ENCODE measurements at regions not wholly inside any gene's neighbourhood (a gene's known extent, or its start where the extent isn't known, plus 50 kb on each side); places are given as distances from the start of the nearest gene placed in this dataset.
"Not testable (repeated sequence)": the region's sequence is repeated elsewhere in the genome, so short reads cannot be mapped to it uniquely, and the experiment has no call there.

GRCh38 chr3:87691109-87691508 is 367.7 kb downstream of the CGGBP1 start:
- Histone ChIP-seq H3K9me3 (no peaks in the 10 kb centered on the region), H3K4me3 (no peak overlapping the region), H3K27me3 (no peaks in the 10 kb centered on the region), H3K4me1 (no peaks in the 10 kb centered on the region), H3K36me3 (no peaks in the 10 kb centered on the region), H3K27ac (no peak overlapping the region)
- 89 to 94% methylated on average over 5 of the region's 5 CpGs for WGBS, 2 donors
- TF ChIP-seq, protein P1, sequence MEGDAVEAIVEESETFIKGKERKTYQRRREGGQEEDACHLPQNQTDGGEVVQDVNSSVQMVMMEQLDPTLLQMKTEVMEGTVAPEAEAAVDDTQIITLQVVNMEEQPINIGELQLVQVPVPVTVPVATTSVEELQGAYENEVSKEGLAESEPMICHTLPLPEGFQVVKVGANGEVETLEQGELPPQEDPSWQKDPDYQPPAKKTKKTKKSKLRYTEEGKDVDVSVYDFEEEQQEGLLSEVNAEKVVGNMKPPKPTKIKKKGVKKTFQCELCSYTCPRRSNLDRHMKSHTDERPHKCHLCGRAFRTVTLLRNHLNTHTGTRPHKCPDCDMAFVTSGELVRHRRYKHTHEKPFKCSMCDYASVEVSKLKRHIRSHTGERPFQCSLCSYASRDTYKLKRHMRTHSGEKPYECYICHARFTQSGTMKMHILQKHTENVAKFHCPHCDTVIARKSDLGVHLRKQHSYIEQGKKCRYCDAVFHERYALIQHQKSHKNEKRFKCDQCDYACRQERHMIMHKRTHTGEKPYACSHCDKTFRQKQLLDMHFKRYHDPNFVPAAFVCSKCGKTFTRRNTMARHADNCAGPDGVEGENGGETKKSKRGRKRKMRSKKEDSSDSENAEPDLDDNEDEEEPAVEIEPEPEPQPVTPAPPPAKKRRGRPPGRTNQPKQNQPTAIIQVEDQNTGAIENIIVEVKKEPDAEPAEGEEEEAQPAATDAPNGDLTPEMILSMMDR (IDR thresholded peaks at IDR 0.05): no peak
- TF ChIP-seq EP300 (IDR thresholded peaks at IDR 0.05): no peak
- TF ChIP-seq POLR2AphosphoS5 (IDR thresholded peaks at IDR 0.05): no peak
- no peak for TF ChIP-seq POLR2A (IDR thresholded peaks at IDR 0.05)
- ATAC-seq (ENCODE audit: low FRiP score in 2 of 2) (no peak), DNase-seq (no peak)

GRCh38 chr3:87678984-87679660 is 379.7 kb downstream of the CGGBP1 start:
- H3K9me3 ChIP-seq; H3K36me3 ChIP-seq; H3K4me3 ChIP-seq; H3K27ac ChIP-seq; H3K4me1 ChIP-seq; H3K27me3 ChIP-seq; ATAC-seq (ENCODE audit: low FRiP score in 2 of 2): not testable (repeated sequence)
- WGBS, 2 donors: 90 to 91% methylated on average over 4 to 27 of the region's 27 CpGs
- DNase-seq: peak in 1 of 2 donors; percentile 52

DNA sequence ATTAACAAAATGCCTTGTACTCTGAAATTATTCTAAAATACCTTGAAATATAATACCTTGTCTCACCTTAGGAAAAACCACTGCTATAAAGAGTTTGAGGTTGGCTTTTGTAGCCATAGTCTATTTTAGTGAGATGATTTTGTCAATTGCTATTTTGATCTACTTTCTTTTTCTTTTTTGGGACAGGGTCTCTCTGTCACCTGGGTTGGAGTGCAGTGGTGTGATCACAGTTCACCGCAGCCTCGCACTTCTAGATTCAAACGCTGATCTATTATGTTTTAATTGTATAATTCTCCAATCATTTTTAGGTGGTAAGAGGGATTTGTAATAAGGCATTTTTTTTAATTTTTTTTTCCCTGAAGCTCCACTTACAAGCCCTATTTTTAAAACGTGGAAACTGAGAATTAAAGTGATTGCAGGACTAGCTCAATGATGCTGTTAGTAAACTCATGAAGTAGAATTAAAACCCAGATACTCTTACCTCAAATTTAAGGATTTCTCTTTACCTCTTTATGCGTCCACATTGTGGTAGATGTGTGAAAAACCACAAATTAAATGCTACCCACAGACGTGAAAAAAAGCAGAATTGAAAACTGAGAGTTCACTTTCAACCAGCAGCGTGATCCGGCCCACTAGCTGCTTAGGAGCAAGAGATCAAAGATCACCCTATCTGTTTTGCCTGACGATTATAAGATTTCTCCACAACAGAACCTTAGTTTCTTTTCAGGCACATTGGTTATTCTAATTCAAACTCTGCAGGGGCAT is 384.2 kb downstream of the CGGBP1 start:
- Histone ChIP-seq H3K4me3 (no peak overlapping the region), H3K9me3 (no peaks in the 10 kb centered on the region), H3K27ac (no peak overlapping the region), H3K27me3 (no peaks in the 10 kb centered on the region), H3K4me1 (no peaks in the 10 kb centered on the region), H3K36me3 (no peaks in the 10 kb centered on the region)
- 64 to 66% methylated on average over 9 of the region's 9 CpGs for WGBS, 2 donors
- TF ChIP-seq EP300 (IDR thresholded peaks at IDR 0.05) (no peak), POLR2AphosphoS5 (IDR thresholded peaks at IDR 0.05) (no peak), POLR2A (IDR thresholded peaks at IDR 0.05) (no peak)
- TF ChIP-seq, protein P1 (IDR thresholded peaks at IDR 0.05): no peak
- ATAC-seq (ENCODE audit: low FRiP score in 2 of 2) (no peak), DNase-seq (no peak)

GRCh38 chr3:87673132-87673531 is 385.7 kb downstream of the CGGBP1 start:
- no peaks in the 10 kb centered on the region for H3K27me3 ChIP-seq
- H3K9me3 ChIP-seq: no peaks in the 10 kb centered on the region
- TF ChIP-seq POLR2A (IDR thresholded peaks at IDR 0.05): no peak
- no peak for TF ChIP-seq POLR2AphosphoS5 (IDR thresholded peaks at IDR 0.05)
- TF ChIP-seq, protein P1 (IDR thresholded peaks at IDR 0.05): no peak
- TF ChIP-seq EP300 (IDR thresholded peaks at IDR 0.05): no peak
- ATAC-seq (ENCODE audit: low FRiP score in 2 of 2) (no peak), DNase-seq (no peak)
- H3K36me3 ChIP-seq: no peaks in the 10 kb centered on the region
- H3K4me1 ChIP-seq: no peaks in the 10 kb centered on the region
- no peak overlapping the region for H3K27ac ChIP-seq
- H3K4me3 ChIP-seq: no peak overlapping the region
- WGBS, 2 donors: 83 to 86% methylated on average over 4 of the region's 4 CpGs

GRCh38 chr3:87654184-87654583 is 377.8 kb upstream of the POU1F1 start:
- DNase-seq (no peak), ATAC-seq (ENCODE audit: low FRiP score in 2 of 2) (no peak)
- Histone ChIP-seq H3K4me1 (no peaks in the 10 kb centered on the region), H3K9me3 (no peaks in the 10 kb centered on the region), H3K4me3 (no peak overlapping the region), H3K27ac (no peak overlapping the region), H3K27me3 (no peaks in the 10 kb centered on the region), H3K36me3 (no peaks in the 10 kb centered on the region)
- 88 to 98% methylated on average over 2 of the region's 2 CpGs for WGBS, 2 donors
- TF ChIP-seq, protein P1 (IDR thresholded peaks at IDR 0.05): no peak
- TF ChIP-seq POLR2A (IDR thresholded peaks at IDR 0.05) (no peak), POLR2AphosphoS5 (IDR thresholded peaks at IDR 0.05) (no peak), EP300 (IDR thresholded peaks at IDR 0.05) (no peak)

GRCh38 chr3:87653138-87653537 is 376.8 kb upstream of the POU1F1 start:
- H3K27me3 ChIP-seq; H3K9me3 ChIP-seq; H3K27ac ChIP-seq; H3K4me1 ChIP-seq; ATAC-seq (ENCODE audit: low FRiP score in 2 of 2); H3K4me3 ChIP-seq; H3K36me3 ChIP-seq; DNase-seq: not testable (repeated sequence)
- WGBS, 2 donors: 84 to 100% methylated on average over 1 to 3 of the region's 3 CpGs
